HG03060 (cell line): ENCODE measurements at regions not wholly inside any gene's neighbourhood (a gene's known extent, or its start where the extent isn't known, plus 50 kb on each side); places are given as distances from the start of the nearest gene placed in this dataset.

Experiments used
- ATAC-seq: cut with Tn5 transposase; IDR thresholded peaks from one replicate; pipeline ENCODE4 v1.9.1; 2021; ENCODE audit warnings: low read depth, moderate number of reproducible peaks; ENCODE audit not compliant: unreplicated experiment

GRCh38 chr4:123088501-123088900 is 166.1 kb upstream of the NUDT6 start:
- ATAC-seq, result no peak

GRCh38 chr4:123090886-123091285 is 168.5 kb upstream of the NUDT6 start:
- no peak for ATAC-seq

- no peak for ATAC-seq
Observed at GRCh38 chr4:123092586-123092985, 170.2 kb upstream of the NUDT6 start.

- no peak for ATAC-seq
Observed at GRCh38 chr4:123093236-123093635, 170.8 kb upstream of the NUDT6 start.

GRCh38 chr4:123096038-123096437 is 173.6 kb upstream of the NUDT6 start:
- no peak for ATAC-seq

GRCh38 chr4:123102897-123103471 is 180.6 kb upstream of the NUDT6 start:
- ATAC-seq, result peak; percentile 60

- ATAC-seq, result no peak
Observed at GRCh38 chr4:123104310-123105025, 182.1 kb upstream of the NUDT6 start.

GRCh38 chr4:123105026-123105420 is 182.6 kb upstream of the NUDT6 start:
- no peak for ATAC-seq

- ATAC-seq, result no peak
Observed at GRCh38 chr4:123106747-123107146, 184.3 kb upstream of the NUDT6 start.

- no peak for ATAC-seq
Observed at GRCh38 chr4:123107444-123108252, 185.3 kb upstream of the NUDT6 start.

GRCh38 chr4:123109139-123109538 is 186.7 kb upstream of the NUDT6 start:
- ATAC-seq, result no peak

- ATAC-seq, result no peak
Observed at GRCh38 chr4:123110147-123110546, 187.8 kb upstream of the NUDT6 start.

GRCh38 chr4:123110685-123111084 is 188.3 kb upstream of the NUDT6 start:
- ATAC-seq, result no peak

- no peak for ATAC-seq
Observed at GRCh38 chr4:123113155-123113554, 190.8 kb upstream of the NUDT6 start.

GRCh38 chr4:123114084-123114914 is 191.9 kb upstream of the NUDT6 start:
- ATAC-seq, result no peak

- ATAC-seq, result no peak
Observed at GRCh38 chr4:123114915-123115756, 192.7 kb upstream of the NUDT6 start.

GRCh38 chr4:123116412-123116811 is 194.0 kb upstream of the NUDT6 start:
- no peak for ATAC-seq

- no peak for ATAC-seq
Observed at GRCh38 chr4:123120473-123120872, 198.1 kb upstream of the NUDT6 start.

- ATAC-seq, result no peak
Observed at GRCh38 chr4:123121241-123121907, 199.0 kb upstream of the NUDT6 start.
